ENCODE measurements at regions not wholly inside any gene's neighbourhood (a gene's known extent, or its start where the extent isn't known, plus 50 kb on each side); places are given as distances from the start of the nearest gene placed in this dataset.
"Not testable (repeated sequence)": the region's sequence is repeated elsewhere in the genome, so short reads cannot be mapped to it uniquely, and the experiment has no call there.

DNA sequence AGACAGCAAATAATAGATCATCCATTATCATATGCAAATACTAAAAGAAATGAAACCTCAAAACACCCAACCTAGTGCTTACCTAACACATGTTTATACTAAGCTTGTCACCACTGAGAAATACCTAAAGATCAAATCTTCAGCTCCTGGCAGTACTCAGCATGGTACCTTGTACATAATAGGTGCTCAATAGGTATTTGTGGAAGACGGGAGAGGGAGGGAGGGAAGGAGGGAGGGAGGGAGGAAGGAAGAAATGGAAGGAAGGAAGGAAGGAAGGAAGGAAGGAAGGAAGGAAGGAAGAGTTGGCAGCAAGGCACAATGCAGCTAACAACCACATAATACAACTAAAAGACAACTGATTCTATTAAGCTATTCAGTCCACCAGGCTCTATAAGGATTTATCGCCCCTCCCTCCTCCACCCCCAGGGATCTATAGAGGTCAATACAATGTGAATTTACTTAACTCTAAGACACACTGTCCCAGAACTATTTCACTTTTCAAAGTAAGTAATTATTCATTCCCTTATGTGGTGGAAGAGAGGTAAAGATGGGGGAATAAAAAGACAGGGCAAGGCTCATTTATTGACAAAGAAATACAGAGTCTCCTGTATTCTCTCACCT is 328.9 kb downstream of the PAPSS1 start:
- DNase-seq, result no peak

DNA sequence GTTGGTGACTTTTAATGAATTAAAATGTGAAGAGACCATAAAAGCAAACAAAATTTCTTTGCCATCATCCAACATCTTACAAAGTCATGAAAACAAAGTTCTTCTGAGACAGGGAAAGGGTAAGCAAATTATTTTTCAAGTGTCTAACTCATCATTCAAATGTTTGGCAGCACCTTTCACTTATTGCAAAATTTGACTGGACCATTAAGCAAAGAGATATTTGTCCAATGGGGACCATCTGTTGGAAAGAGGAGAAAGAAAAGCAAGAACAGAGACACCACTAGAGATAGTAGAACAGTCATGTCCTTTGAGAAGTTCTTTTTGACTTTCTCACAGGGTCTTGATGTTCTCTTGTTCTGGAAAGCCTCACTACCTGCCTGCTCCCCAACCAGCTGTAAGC is 330.1 kb downstream of the PAPSS1 start:
- no peak for DNase-seq

DNA sequence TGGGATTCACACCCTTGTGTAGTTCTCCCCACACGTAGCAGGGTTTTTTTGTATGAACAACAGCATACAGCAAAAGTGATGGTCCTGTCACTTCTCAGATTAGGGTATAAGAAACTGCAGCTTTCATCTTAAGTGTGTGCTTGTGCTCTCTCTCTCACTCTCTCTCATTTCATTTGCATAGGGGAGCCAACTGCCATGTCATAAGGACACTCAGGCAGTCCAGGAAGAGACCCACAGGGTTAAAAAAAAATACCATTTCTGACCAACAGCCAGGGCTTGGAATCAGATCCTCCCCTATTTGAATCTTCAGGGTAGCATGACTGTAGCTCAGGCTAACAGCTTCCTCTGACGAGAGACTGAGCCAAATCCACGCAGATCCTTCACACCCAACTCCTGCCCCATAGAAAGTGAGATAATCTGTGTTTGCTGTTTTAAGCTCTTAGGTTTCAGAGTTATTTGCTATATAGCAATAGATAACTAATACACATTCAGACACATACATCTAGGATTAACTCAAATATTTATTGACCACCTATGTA is 331.2 kb downstream of the PAPSS1 start:
- no peak for DNase-seq

DNA sequence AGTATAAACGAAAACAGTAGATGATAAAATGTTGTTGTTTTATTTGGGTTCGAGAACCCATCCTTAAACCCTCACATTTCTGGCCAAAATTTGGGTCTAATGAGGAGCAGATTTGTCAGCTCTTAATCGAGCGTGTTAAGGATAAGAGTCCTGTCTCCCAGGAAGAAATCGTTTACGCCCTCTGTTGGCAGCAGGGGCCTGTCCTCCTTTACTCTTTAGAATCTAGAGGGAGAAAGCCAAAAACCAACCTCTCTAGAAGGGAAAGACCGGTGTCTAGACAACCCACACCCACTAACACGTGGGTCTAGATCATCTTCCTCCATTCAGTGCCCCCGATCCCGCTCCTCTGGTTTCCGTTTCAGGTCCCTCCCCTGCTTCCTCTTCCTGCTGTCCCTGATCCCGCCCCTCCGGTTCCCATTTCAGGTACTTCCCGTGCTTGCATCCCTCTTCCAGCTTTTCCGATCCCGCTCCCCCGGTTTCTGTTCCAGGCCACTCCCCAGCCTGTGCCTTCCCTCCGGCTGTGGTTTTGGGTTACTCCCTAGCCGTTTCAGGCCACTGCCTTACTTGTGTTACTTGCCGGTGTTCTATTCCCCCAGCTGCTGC is 339.1 kb downstream of the PAPSS1 start:
- no peak for DNase-seq

DNA sequence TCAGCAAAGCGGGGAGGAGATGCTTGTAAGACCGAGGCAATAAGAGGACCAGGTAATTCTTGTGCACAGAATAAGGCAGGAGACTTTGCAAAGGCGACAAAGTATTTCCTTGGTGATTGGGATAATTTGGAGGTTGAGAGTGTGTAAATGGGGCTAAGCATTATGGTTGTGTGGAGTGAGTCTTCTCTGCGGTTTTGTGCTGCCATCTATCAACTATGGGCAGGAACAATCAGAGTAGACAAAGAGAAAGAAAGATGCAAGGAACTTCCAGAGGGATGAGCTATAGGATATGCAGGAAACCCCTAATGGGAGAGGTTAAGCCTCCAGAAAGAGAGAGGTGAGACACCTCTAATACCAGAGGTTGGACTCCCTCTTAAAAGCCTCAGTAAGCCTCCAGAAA is 339.8 kb downstream of the PAPSS1 start:
- no peak for DNase-seq

DNA sequence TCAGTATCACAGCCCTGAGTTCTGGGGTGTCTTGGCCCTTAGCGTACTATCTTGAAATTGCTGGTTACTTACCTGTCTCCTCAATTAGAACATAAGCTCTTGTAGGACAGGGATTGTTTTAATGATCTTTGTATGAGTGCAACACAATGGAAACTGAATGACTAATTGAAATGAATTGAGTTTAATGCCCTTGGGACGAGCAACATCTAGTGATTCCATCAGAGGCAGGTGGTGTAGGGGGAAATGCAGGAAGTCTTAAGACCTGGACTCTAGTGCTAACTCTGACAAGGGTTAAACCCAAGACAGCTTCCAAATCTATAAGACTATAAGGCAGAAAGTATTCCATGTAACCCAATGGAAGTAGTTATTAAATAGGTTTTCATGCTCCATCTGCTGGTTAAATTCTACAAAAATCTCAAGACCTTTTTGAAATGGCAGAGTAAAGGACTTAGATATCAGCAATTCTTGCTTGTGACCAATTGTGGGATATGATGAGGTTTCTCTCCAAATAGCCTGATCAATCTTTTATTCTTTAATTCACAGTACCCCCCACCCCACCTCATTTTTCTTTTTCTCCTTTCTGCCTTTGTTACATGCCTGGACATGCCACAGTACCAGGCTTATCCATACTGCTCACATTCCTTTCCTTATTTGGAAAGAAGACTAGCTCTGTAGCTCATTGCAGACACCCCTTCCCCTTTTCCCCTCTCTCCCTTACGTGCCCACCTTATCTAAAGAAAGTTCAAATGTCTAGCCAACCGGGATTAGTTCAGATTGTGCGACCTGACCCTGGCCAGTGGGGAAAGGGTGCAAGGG is 340.8 kb downstream of the PAPSS1 start:
- no peak for DNase-seq

DNA sequence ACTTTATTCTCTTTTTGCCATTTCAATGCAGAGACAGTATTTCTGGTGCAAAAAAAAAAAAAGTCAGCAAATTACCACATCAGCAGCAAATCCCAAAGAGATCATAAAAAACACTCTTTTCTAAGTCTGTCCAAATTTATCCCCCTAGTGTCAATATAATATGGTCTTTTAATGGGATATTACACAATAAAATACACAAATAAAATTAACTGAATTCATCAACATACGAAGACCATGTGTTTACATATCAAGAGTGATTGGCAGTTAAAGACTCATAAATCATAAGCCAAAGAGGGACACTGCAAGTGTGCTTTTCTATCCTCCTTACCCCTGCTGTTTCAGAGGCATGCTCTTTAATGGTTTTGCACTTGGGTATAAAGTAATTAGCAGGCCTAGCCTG is 340.2 kb upstream of the DKK2 start:
- DNase-seq, result no peak

DNA sequence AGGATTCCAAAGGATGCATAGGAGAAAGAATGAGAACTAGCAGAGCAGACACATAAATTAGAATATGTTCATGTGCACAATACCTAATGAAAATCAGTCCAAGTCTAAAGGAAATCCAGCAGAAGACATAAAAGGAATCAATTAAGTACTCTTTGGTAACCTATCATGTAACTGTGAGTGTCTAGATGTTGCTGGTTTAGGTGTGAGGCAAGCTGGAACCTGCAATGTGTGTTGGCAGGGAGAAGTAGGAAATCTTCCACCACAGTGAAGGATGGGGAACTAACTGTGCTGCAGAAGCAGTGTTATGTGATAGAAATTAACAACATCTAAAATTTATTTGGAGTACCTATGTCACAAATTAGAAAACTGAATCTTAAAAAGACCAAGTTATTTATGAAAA is 330.8 kb upstream of the DKK2 start:
- DNase-seq, result no peak

DNA sequence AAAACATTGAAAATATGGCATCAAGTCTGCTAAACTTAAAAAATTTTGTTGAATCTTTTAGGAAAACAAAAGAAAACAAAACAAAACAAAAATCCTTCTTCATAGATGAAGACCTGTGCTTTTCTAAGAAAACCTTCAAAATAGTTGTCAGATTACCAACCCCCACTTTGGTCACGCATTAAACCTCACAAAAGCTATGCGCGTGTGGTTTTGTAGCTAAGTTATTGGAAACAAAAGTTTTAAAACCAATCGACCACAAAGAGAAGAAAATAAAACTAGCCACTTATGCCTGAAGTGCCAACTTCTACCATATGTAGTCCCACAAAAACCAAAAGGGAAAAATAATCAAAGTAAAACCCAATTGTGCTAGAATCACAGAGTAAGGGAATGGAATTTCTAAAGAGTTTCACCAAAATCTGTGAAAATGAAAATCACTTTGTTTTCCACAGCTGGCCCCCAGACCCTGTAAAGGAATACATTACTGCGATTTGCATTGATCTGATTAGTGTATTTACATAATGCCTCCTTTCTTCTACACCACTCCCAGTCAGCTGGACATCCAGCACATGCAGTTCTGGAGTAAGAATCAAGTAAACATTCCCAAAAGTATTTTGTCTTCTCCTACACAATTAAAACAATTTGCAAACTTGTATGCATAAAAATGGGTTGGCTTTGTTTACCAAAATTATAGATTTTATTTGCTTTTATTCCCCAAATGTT is 330.1 kb upstream of the DKK2 start:
- DNase-seq, result no peak

DNA sequence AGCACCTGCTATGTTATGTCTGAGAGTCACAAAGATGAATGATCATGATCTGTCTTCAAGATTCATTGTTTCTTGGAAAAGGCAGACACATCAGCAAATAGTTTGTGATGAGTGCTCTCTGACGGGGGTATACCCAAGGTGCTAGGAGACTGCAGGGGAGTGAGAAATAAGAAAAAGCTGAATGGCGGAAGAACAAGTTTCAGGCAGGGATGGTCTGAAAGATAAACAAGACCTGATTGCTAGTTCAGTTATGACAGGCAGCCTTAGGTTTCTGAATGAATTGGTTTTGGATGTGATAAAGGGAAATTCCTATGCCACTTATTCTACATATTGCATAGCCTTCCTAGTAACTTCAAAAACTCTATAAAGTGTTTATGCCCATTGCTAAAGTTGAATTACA is 327.0 kb upstream of the DKK2 start:
- DNase-seq, result no peak

DNA sequence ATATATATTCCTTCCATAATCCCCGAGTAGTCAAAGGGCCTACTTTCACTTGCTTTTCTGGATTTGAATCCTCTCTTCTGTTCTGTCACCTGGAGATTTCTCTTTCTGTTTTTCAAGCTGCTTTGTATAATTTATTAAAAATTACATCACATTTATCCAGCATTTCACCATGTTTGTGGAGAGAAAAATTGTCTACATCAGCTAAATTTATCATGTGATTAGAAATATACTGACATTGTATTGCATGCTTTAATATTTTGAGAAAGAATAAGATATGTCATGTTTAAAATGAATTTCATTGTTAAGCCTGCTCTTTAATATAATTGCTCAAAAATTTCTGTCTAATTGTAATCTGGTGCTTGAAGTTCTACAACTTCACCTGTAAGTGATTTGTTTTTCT is 323.1 kb upstream of the DKK2 start:
- DNase-seq, result no peak

DNA sequence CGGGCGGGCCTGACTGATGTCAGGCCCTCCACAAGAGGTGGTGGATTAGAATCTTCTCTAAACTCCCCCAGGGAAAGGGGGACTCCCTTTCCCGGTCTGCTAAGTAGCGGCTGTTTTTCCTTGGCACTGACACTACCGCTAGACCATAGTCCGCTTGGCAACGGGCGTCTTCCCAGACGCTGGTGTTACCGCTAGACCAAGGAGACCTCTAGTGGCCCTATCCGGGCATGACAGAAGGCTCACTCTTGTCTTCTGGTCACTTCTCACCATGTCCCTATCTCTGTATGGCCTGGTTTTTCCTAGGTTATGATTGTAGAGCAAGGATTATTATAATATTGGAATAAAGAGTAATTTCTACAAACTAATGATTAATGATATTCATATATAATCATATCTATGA is 318.2 kb upstream of the DKK2 start:
- DNase-seq, result not testable (repeated sequence)

DNA sequence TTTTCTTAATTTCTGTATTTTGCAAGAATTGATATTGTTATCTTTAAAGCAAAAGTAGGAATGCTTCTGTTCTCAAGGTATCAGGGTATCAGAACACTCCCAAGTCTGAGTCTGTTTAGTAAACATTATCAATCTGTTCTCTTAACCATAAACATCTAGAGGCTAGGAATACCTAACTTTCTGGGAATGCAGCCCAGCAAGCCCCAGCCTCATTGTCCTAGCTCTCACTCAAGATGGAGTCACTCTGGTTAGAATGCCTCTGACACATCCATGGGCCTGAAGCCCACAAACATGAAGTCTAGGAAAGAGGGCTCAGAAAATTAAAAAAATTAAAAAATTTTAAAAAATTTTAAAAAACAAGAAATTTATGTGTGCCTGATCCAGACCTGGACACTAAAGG is 315.1 kb upstream of the DKK2 start:
- DNase-seq, result no peak

DNA sequence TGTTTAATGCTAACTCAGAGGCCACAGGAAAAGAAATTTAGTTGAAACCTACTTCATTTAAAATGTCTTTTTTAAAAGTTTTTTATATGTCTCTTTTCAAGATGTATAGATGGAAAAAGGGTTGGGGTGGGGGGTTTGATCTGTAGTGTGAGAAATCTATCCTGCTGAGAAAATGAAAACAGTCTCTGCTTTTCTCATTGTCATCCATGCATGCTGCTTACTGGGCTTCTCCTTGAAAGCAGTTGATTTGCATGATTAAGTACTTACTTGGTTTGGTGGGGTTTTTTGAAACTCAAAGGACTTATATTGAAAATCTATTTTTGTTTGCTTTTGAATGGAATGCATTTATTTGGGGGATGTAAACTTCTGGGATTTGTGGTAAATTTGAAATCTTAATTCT is 313.6 kb upstream of the DKK2 start:
- no peak for DNase-seq

DNA sequence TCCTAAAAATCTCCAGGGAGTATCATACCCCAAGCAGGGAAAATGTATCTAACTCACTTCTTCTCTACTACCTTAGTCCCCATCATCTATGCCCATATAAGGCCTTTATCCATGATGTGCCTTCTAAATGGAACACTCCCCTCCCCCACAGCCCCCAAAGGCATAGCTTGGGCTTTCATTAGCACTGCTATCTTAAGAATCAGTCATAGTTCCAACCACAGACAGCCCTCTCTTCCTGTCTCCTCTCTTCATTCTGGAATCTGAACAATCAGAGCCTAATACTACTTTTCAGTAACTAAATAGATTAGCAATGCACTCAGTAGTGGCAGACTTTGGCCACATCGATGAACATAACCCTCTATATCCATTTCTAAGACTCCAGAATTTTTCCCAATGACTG is 313.2 kb upstream of the DKK2 start:
- no peak for DNase-seq

DNA sequence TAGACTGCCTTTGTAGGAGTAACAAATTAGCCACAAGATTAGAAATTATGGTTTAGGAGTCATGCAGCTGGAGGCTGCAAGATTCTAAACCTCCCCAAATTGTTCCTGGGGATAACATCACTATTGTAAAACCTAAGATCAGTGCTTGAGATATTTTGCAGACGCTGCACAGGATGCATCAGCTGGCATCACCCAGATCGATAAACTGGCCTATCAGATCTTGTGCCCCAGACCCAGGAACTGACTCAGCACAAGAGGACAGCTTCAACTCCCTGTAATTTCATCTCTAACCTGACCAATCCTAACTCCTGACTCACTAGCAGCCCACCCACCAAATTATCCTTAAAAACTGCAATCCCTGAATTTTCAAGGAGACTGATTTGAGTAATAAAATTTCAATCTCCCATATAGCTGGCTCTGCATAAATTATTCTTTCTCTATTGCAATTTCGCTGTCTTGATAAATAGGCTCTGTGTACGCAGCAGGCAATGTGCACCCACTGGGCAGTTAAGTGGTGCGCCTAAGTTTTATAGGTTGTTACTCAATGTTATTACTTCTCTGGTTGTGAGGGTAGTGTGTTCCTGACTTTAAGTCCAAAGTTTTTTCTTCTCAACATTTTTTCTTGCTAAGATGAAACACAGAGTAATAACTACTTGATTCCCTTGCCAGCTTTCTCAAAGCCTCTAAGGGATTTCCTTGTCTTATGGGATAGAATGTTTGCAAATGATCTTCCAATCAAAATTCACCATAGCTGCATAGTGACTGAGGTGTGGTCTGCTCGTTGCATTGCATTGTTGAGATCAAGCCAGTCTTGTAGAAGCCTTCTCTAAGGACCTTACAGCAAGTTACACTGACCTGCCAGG is 312.3 kb upstream of the DKK2 start:
- DNase-seq, result no peak

DNA sequence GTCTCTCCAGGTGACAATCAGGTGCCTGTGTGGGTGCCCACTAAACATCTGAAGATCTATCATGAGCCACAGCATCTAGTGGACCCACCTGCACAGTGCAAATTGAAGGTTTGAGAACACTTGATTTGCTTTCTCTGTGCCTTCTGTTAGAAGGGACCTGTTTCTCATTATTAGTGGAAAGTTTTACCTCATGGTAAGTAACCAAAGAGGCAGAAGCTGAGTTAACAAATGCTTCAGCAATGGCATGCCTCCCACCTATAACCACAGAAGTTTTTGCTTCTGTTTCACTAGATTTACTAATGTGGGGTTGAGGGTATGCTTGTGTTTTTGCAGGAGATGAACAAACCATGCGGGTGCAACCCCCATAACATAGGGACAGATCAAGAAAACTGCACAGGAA is 297.4 kb upstream of the DKK2 start:
- no peak for DNase-seq

DNA sequence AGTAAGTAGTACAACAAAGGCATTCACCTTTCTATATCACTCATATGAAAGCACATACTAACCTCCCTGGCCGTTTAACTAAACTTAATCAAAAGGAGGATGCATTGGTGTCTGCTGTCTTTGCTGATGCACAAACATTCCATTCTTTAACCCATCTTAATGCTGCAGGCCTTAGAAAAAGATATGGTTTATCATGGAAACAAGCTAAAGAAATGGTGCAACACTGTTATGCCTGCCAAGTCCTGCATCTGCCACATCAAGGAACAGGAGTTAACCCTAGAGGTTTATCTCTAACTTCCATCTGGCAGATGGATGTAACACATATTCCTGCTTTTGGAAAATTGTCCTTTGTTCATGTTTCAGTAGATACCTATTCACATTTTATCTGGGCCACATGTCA is 296.5 kb upstream of the DKK2 start:
- DNase-seq, result not testable (repeated sequence)

DNA sequence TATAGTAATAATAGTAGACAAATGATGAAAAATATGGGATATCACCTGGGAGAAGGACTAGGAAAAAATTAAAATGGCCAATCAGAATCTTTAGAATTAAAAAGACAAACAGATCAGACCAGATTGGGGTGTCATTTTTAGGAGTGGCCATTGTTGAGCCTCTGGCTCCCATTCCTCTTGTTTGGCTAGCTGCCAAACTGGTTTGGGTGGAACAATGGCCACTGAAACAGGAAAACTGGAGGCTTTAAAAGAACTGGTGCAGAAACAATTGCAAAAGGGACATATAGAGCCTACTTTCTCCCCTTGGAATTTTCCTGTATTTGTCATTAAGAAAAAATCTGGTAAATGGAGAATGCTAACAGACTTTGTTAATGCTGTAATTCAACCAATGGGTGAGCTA is 294.8 kb upstream of the DKK2 start:
- DNase-seq, result no peak

DNA sequence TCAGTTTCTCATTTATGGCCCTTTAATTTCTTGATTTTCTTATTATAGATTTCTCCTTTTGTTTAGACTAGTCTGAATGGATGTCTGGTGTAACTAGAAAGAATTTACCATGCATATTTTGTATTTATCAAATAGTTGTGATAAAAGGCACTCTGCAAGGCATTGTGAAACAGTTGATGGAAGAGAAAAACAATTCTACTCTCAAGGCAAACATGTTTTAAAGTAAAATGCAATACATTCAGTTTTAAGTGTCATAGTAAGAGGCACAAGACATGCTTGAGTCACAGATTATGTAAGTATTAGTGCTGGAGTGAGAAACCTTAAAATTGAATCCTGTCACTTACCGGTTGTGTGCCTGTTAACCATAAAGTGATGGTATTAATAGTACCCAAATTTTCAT is 283.3 kb upstream of the DKK2 start:
- no peak for DNase-seq

DNA sequence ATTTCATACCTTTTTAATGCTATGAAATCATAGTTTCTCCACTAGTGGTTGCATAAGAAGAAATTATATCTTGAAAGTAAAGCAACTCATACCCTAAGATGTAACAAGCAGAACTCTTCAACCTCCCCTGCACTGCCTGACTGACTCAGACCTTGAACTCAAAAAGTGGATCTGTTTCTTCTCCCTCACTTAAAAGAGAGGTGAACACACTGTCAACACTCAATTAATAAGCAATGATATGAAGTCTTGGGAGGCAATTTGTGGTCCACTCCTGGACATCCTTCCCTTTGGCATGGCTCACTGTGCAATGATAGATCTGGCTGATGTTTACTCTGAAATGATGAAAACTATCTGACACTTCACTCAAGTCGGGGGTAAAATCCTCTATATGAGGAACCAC is 282.0 kb upstream of the DKK2 start:
- DNase-seq, result no peak

DNA sequence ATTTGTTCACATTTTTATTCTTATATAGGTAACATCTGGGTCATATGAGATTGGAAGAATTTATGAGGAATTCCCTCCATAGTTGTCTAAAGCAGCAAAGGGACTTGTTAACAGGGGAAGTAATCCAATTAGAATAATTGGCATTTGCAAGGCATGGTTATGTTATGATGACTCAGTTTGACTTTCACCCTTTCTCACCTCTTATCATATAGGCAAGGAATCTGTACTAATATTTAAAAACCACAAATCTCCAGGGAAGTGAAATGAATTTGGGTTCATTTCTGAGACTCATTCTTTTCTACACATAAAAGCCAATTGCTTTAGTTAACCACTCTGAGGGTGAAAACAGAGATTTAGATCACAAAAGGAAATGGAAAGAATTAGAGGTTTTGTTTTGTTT is 281.5 kb upstream of the DKK2 start:
- DNase-seq, result no peak

All from hindlimb muscle (tissue), 1 donor.